Choroid plexus epithelial cell (primary cell): ENCODE measurements at regions not wholly inside any gene's neighbourhood (a gene's known extent, or its start where the extent isn't known, plus 50 kb on each side); places are given as distances from the start of the nearest gene placed in this dataset.
"Not testable (repeated sequence)": the region's sequence is repeated elsewhere in the genome, so short reads cannot be mapped to it uniquely, and the experiment has no call there.

Experiments
- DNase-seq: peaks from one replicate; pipeline ENCODE4 v3.0.0-alpha.2; 2010; ENCODE audit warnings: low read depth
- H3K4me3 ChIP-seq: 2 replicates; pipeline ENCODE4 v1.5.1; 2011; ENCODE audit warnings: low read depth, mild to moderate bottlenecking, control low read depth, low read length, moderate library complexity
- CTCF ChIP-seq: conservative IDR thresholded peaks from 2 replicates; pipeline ENCODE4 v1.5.1; 2011; ENCODE audit warnings: low read depth, mild to moderate bottlenecking, control low read depth, inconsistent platforms, low read length, moderate library complexity

- H3K4me3 ChIP-seq = no peak overlapping the region
- no peak for DNase-seq
Observed at GRCh38 chr14:85344171-85344570, 185.8 kb upstream of the FLRT2 start.

GRCh38 chr14:85344847-85345570 is 184.9 kb upstream of the FLRT2 start:
- DNase-seq = no peak
- TF ChIP-seq CTCF = no peak
- H3K4me3 ChIP-seq = no peak overlapping the region

More at GRCh38 chr14:85344171-85344570, 185.8 kb upstream of the FLRT2 start:
- no peak for TF ChIP-seq CTCF

DNA sequence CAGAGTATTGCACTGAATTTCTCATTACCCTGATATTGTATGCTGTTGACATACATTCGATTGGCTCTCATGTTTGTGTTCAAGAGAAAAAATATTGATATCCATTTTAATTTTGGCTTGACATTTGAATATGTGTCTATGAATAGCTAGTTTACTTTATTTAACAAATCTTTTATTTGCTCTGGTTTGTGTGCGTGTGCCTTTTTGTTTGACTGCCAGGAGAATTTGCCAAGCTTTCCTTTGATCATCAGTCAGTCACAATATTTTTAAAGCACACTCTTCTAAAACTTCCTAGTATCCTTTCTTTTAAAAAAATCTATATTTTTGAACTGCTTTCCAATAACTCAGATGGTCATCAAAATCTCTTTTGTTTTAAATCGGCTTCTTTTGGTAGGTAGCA is 179.3 kb upstream of the FLRT2 start:
- no peak for TF ChIP-seq CTCF
- H3K4me3 ChIP-seq = no peak overlapping the region
- no peak for DNase-seq

- DNase-seq, H3K4me3 ChIP-seq: not testable (repeated sequence)
Observed at GRCh38 chr14:85352588-85352987, 177.4 kb upstream of the FLRT2 start.

DNA sequence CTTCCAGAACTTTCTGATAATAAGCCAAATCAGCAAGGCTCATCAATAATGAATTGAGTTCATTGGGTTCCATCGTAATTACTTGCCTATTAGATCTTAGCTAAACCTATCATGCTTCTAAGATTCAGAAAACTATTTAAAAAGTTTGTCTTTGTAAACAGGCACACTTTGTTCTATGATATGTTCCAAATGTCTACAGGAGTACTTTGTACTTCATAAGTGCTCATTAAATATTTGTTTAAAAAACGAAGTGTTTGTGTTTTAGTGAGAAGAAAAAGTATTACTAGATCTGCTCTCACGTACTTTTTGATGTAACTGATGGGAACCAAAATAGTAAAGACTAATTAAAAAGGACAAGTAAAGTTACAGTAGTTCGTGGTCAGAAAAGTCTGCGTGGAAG is 172.8 kb upstream of the FLRT2 start:
- no peak for DNase-seq
- no peak for TF ChIP-seq CTCF
- no peak overlapping the region for H3K4me3 ChIP-seq

DNA sequence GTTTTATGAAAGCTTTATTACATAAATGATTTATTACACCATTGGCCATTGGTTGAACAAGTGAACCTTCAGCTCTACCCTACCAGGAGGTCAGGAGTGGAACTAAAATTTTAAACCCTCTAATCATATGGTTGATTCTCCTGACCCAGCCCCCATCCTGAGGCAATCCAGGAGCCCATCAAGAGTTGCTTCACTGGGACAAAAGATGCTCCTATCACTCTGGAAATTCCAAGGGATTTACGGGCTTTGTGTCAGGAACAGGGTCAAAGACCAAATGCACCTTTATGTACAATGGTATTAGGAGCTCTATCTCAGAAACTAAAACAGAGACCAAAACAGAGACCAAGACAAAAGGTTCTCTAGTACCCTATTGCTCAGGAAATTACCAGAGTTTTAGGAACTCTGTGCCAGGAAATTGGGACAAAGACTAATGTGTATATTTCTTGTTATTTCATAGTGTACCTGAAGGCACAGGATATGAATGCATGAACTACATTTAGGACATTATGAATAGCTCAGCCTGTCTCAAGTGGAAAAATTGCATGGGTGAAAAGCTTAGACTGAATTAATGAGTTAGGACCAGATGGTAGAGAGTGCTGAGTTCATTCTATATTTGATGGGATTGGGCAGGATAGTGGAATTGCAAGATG is 171.7 kb upstream of the FLRT2 start:
- no peak for DNase-seq
- no peak for TF ChIP-seq CTCF
- no peak overlapping the region for H3K4me3 ChIP-seq

DNA sequence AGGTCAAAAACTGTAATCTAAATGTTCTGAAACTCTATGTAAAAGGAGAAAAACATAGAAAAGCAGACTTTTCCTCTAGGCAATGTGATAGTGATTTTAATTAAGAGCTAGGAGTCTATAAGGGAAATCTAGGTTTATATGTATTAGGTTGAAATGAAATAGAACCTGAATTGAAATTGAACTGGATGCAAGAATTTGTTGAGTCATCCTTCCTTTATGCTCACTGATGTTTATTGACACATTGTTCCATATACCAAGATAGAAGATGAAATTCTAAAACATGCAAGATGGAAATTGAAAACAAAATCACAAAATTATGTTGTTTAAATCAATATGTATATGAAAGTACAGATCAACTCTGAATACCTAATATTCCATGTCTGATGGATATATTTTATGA is 170.4 kb upstream of the FLRT2 start:
- DNase-seq = peak; percentile 4
- H3K4me3 ChIP-seq = no peak overlapping the region
- TF ChIP-seq CTCF = no peak
